Pancreas (tissue), 10 donors: ENCODE measurements at regions not wholly inside any gene's neighbourhood (a gene's known extent, or its start where the extent isn't known, plus 50 kb on each side); places are given as distances from the start of the nearest gene placed in this dataset.
"Not testable (repeated sequence)": the region's sequence is repeated elsewhere in the genome, so short reads cannot be mapped to it uniquely, and the experiment has no call there.

Experiments
- ATAC-seq, 4 donors: fragments of 200-7000 bp; cut with Tn5 transposase; one replicate each; pipeline versions ENCODE4 v1.8.0 to v1.9.1; 2020; ENCODE audit warnings: mild to moderate bottlenecking in 4 of 4, moderate library complexity in 4 of 4
- DNase-seq, 6 donors: peaks; one replicate each; pipeline ENCODE4 v3.0.0-alpha.2; 2020
- FAIRE-seq: peaks from 2 replicates; lab custom pipeline; 2012; peaks lifted over from hg19 to GRCh38; lab: Jason Lieb, UNC
- H3K27ac ChIP-seq, 4 donors: fragments of 200-600 bp; sonication (generic); 1 replicate in 3 of 4; 2 replicates in 1 of 4; pipeline versions ENCODE4 v1.5.0 to v1.8.0; 2020
- H3K27me3 ChIP-seq, 4 donors: fragments of 200-600 bp; one replicate each; pipeline ENCODE4 v1.8.0; 2021
- H3K36me3 ChIP-seq, 3 donors: fragments of 200-600 bp; sonication (generic) in 1 of 3; one replicate each; pipeline versions ENCODE4 v1.5.0 to v1.8.0; 2020 to 2021
- H3K4me1 ChIP-seq, 3 donors: fragments of 200-600 bp; one replicate each; pipeline ENCODE4 v1.8.0; 2021
- H3K4me3 ChIP-seq, 4 donors: fragments of 200-600 bp; sonication (generic) in 2 of 4; one replicate each; pipeline versions ENCODE4 v1.5.0 to v1.8.0; 2020 to 2021
- H3K9me3 ChIP-seq, 4 donors: fragments of 200-600 bp; one replicate each; pipeline ENCODE4 v1.8.0; 2021
- CTCF ChIP-seq, 4 donors: fragments of 200-600 bp; sonication (generic) in 3 of 4; IDR thresholded peaks; one replicate each; pipeline versions ENCODE4 v1.5.0 to v1.8.0; 2021; ENCODE audit warnings: antibody characterized with exemption in 4 of 4
- WGBS, 2 donors: extraction: QIAGEN DNeasy Blood & Tissue Kit; methylation state at CpG; one replicate each; pipeline ENCODE4 v1.1.7; 2013; 5-methylcytosine and 5-hydroxymethylcytosine counted together
- intact Hi-C, 3 donors: fragments of 100-400 bp; cut with DNase I; formaldehyde crosslinking; loops; one replicate each; pipeline versions ENCODE4 v1.11.1 to v1.14.2; 2022
- donor health status: healthy with polysubstance abuse.
- donor health status: DM: no; HTN: no; CAD: no; lungs with moderate emphysema.
- donor health status: DM: no; HTN: no; CAD: no.
- donor health status: control.
- donor health status: control.
- donor health status: Bipolar disorder and iron deficiency.
- donor health status: DM: yes; HTN: yes; CAD: no.
- donor health status: DM: no; HTN: no; CAD: no.
- donor health status: DM: no; HTN: no; CAD: no.
- donor health status: DM: yes; HTN: yes; CAD: no.

DNA sequence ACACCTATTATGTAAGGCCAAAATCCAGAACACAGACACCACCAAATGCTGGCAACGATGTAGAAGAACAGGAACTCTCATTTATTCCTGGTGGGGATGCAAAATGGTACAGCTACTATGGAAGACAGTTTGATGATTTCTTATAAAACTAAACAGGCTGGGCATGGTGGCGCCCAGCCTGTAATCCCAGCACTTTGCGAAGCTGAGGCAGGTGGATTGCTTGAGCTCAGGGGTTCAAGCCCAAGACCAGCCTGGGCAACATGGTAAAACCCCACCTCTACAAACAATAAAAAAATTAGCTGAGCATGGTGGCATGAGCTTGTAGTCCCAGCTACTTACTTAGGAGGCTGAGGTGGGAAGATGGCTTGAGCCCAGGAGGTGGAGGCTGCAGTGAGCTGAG is 98.3 kb downstream of the TUBA3C start:
- no peaks in the 10 kb centered on the region for H3K36me3 ChIP-seq
- WGBS, 2 donors = 65 to 69% methylated on average over 3 of the region's 3 CpGs
- no peak overlapping the region for H3K4me3 ChIP-seq
- TF ChIP-seq CTCF (IDR thresholded peaks at IDR 0.05) = no peak
- no peaks in the 10 kb centered on the region for H3K9me3 ChIP-seq
- no peak for FAIRE-seq
- no peaks in the 10 kb centered on the region for H3K4me1 ChIP-seq
- no peak for DNase-seq
- no peak overlapping the region for H3K27ac ChIP-seq
- no peak for ATAC-seq
- intact Hi-C loops = no loop called here
- H3K27me3 ChIP-seq = no peaks in the 10 kb centered on the region

GRCh38 chr13:19075418-19075817 is 106.2 kb downstream of the TUBA3C start:
- DNase-seq = no peak
- intact Hi-C loops = no loop called here
- FAIRE-seq = no peak
- Histone ChIP-seq H3K36me3 (no peaks in the 10 kb centered on the region), H3K27me3 (no peaks in the 10 kb centered on the region), H3K4me1 (no peaks in the 10 kb centered on the region), H3K27ac (no peak overlapping the region), H3K4me3 (no peak overlapping the region), H3K9me3 (no peaks in the 10 kb centered on the region)
- no peak for ATAC-seq
- WGBS, 2 donors = 51 to 56% methylated on average over 7 of the region's 7 CpGs
- TF ChIP-seq CTCF (IDR thresholded peaks at IDR 0.05) = no peak

GRCh38 chr13:19074519-19074918 is 107.1 kb downstream of the TUBA3C start:
- Histone ChIP-seq H3K4me3 (no peak overlapping the region), H3K4me1 (no peaks in the 10 kb centered on the region), H3K27me3 (no peaks in the 10 kb centered on the region), H3K27ac (no peak overlapping the region), H3K36me3 (no peaks in the 10 kb centered on the region), H3K9me3 (no peaks in the 10 kb centered on the region)
- ATAC-seq = no peak
- no peak for DNase-seq
- TF ChIP-seq CTCF (IDR thresholded peaks at IDR 0.05) = no peak
- no peak for FAIRE-seq
- intact Hi-C loops = no loop called here
- 65 to 74% methylated on average over 8 of the region's 8 CpGs for WGBS, 2 donors

- ATAC-seq, H3K27ac ChIP-seq, H3K9me3 ChIP-seq: not testable (repeated sequence)
Observed at GRCh38 chr13:19074106-19074505, 107.5 kb downstream of the TUBA3C start.

GRCh38 chr13:19072956-19073706 is 108.5 kb downstream of the TUBA3C start:
- H3K36me3 ChIP-seq, H3K4me1 ChIP-seq, ATAC-seq, FAIRE-seq, H3K9me3 ChIP-seq, H3K4me3 ChIP-seq, H3K27me3 ChIP-seq, DNase-seq, H3K27ac ChIP-seq, intact Hi-C loops: not testable (repeated sequence)
- WGBS, 2 donors = 65 to 71% methylated on average over 11 of the region's 11 CpGs

More at GRCh38 chr13:19074106-19074505, 107.5 kb downstream of the TUBA3C start:
- H3K4me3 ChIP-seq, intact Hi-C loops, H3K36me3 ChIP-seq, FAIRE-seq, DNase-seq, H3K4me1 ChIP-seq, H3K27me3 ChIP-seq: not testable (repeated sequence)
- 61 to 62% methylated on average over 6 of the region's 6 CpGs for WGBS, 2 donors

DNA sequence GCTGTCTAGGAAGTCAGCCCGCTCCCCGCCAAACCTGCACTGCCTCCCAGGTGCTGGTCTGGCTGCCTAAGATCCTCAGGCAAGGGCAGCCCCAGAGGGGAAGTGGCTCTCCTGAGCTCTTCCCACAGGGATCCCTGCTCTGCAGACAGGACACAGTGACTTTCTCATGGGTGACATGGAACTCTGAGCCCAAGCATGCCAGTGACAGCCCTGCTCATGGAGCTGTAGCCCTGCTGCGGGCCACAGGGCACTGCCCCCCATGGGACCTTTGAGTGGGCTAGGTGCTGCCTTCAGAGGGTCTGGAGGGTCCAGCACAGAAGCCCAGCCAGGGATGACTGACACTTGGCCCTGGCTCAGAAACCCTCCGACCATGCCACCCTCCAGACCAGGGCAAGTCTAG is 109.1 kb downstream of the TUBA3C start:
- no peak for TF ChIP-seq CTCF (IDR thresholded peaks at IDR 0.05)
- no peaks in the 10 kb centered on the region for H3K9me3 ChIP-seq
- 73 to 83% methylated on average over 4 of the region's 4 CpGs for WGBS, 2 donors

More for the DNA sequence above, 109.1 kb downstream of the TUBA3C start:
- H3K36me3 ChIP-seq = no peaks in the 10 kb centered on the region
- no peak overlapping the region for H3K27ac ChIP-seq
- no peak overlapping the region for H3K4me3 ChIP-seq
- H3K4me1 ChIP-seq = no peaks in the 10 kb centered on the region
- FAIRE-seq (no peak), DNase-seq (no peak), ATAC-seq (no peak)
- intact Hi-C loops = no loop called here
- H3K27me3 ChIP-seq = no peaks in the 10 kb centered on the region
